DND-41 (cell line): ENCODE measurements at regions not wholly inside any gene's neighbourhood (a gene's known extent, or its start where the extent isn't known, plus 50 kb on each side); places are given as distances from the start of the nearest gene placed in this dataset.

Experiments
- CTCF ChIP-seq: IDR thresholded peaks from 2 replicates; pipeline ENCODE4 v1.5.1; 2012; ENCODE audit warnings: borderline replicate concordance, low read length, moderate library complexity, mild to moderate bottlenecking; ENCODE audit not compliant: poor library complexity, severe bottlenecking; ENCODE audit errors: extremely low read depth
- EZH2 ChIP-seq: IDR thresholded peaks from 3 replicates; pipeline ENCODE4 v1.6.1; 2012; ENCODE audit warnings: borderline replicate concordance, low read depth, mild to moderate bottlenecking, moderate library complexity, low read length, inconsistent platforms; ENCODE audit not compliant: severe bottlenecking

DNA sequence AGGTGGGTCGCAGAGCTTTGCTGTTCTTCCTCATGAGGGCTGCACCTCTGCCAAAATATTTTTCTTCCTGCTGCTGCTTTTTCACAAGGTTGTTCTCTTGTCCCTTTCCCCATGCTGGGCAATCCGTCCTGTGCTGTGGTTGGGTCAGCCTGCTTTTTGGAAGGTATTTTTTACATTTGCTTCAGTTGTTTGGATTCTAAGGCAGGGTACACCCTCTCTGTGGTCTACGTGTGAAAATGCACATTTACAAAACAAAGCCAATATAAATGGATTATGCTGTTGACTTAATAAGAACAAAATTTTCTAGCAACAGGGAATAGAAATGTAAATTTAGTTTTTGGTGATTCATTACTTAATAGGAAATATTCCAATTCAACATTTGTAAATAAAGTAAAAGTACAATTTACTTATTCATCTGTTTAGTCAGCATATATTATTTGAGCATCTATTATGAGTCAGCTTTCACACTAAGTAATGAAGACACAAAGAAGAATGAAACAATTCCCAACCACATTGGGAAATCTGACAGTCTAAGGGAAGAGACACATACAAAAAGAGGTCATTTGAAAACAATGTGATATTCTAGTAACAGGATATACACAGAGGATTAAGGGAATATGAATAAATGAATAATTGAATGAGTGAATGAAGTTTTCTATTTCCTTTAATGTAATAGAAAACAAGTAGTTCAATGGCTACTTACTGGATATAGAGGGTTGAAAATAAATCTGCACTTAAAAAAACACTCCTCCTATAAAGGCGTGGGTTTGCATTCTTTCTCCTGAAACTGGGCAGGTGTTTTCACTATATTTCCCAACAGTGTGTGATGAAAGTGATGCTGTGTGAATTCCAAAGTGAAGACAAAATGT is 94.6 kb upstream of the PRICKLE1 start:
- TF ChIP-seq CTCF = no peak
- no peak for TF ChIP-seq EZH2
